Caki2 (cell line): ENCODE measurements at regions not wholly inside any gene's neighbourhood (a gene's known extent, or its start where the extent isn't known, plus 50 kb on each side); places are given as distances from the start of the nearest gene placed in this dataset.
A peak's percentile ranks its signal among the peaks of the same experiment; 100 is the strongest.

ENCODE experiments used
- DNase-seq: peaks from one replicate; pipeline ENCODE4 v3.0.0-alpha.2; 2015; ENCODE audit warnings: low read depth
- in situ Hi-C: cut with HindIII; loops from 2 replicates; pipeline ENCODE4 v1.10.0; 2016; ENCODE audit warnings: low sequenced_read_pairs, low pct_unique_long_range_greater_than_20kb, mixed read lengths

DNA sequence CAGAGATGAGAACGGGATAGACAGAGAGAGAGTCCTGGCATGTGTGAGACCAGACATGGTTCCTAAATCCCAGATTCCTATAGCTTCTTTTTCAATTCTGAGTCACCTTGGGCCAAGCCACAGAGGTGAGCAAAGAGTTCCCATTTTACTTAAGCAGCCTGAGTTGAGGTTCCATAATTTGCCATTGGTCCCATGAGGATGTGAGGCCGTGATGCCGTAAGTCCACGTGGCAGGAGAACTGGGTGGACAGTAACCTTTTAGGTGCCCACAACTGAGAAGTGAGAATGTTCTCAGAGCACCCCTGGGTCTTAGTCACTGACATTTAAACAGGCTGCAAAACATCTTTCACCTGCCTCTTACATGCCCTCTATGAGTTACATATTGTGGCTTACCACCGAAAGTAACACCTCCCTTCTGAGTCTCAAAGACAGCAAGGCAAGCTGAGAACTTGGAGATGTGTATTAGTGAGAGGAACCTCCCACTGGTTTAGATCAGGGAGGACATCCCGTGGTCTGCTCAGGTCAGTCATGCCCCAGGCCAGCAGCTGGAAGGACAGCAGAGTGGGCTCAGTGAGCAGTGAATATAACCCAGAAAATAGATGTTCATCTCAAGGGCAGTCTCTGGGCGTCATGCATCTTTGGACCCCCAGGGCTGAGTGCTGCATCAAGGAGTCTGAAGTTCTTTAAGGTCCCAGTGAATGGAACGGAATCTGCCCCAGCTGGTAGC, 127.9 kb upstream of the LGALSL start:
- DNase-seq: no peak
- in situ Hi-C loops: no loop called here

- in situ Hi-C loops: no loop called here
- DNase-seq: no peak
Measured at GRCh38 chr2:64326578-64327050, 127.3 kb upstream of the LGALSL start.

DNA sequence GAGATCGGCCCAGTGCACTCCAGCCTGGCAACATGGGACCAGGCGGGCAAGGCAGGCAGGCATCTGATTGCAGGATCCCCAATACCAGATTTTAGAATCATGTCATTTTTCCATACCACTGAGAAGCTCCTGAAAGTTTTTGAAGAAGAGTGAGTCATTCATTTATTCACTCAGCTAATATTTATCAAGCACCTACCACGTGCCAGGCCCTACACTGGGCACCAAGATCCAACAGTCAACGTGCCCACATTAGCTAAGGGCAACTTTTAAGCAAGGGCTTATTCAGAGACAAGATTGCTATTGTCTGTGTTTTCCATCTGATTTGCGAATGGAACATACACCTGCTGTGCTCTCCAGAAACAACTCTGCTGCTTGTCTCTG, 126.8 kb upstream of the LGALSL start:
- in situ Hi-C loops: no loop called here
- DNase-seq: peak; percentile 10

- in situ Hi-C loops: no loop called here
- DNase-seq: no peak
Measured at GRCh38 chr2:64327510-64328414, 126.2 kb upstream of the LGALSL start.

GRCh38 chr2:64328415-64328722, 125.6 kb upstream of the LGALSL start:
- in situ Hi-C loops: no loop called here
- DNase-seq: no peak

DNA sequence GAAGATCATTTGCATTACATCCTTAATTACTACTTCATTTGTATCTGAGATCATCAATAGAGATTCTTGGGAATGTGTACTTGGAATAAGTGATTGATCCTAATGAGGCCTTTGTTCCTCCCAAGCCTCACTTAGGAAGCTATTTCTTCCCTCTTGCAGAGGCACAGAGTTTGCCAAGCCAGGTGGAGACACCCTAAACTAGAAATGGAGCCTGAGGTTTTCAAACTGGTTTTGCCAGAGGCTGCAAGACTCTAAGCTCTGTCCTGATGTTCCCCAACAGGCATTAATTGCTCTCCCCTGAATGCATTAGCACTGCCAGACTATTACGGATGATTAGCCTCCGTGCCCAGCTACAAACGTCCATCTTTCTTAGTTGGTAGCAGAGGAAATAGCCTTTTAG, 125.2 kb upstream of the LGALSL start:
- in situ Hi-C loops: no loop called here
- DNase-seq: no peak

- peak; percentile 41 for DNase-seq
- in situ Hi-C loops: no loop called here
Measured at GRCh38 chr2:64329848-64330247, 124.1 kb upstream of the LGALSL start.

DNA sequence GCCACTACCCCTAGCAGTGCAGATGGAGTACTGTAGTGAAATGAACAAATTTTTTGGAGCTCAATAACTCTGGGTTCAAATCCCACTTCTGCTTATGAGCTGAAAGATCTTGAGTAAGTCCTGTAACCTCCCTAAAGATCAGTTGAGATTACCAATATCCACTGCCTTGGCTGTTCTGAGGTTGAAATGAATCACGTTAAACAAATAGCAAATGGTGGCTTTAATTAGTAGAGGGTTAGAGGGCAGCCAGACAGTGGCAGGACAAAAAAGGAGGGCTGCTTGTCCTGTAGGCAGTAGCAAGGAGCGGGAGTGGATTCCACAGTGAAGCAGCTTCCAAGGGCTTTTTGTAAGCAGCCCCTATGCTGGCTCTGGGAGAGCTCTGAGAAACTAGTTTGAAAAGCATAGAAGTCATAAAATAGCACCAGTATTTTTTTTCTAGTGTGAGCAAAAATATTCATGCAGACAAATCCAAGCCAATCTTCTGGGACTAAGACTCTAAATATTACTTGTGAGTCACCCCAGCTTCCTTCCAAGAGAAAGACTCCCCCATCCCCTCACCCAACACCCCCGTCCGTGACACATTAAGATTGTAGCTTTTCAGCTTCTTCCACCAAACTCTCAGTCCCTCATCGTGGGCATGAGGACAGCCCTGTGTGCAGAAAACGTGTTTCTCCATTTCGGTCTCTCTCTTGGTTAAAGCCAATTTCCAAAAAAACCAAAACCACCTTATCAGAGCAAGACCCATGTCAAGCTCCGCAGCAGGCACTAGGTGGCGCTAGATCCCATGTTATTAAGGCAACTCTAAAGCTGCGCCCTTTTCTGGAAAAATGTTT, 123.5 kb upstream of the LGALSL start:
- peak; percentile 53 for DNase-seq
- in situ Hi-C loops: no loop called here

DNA sequence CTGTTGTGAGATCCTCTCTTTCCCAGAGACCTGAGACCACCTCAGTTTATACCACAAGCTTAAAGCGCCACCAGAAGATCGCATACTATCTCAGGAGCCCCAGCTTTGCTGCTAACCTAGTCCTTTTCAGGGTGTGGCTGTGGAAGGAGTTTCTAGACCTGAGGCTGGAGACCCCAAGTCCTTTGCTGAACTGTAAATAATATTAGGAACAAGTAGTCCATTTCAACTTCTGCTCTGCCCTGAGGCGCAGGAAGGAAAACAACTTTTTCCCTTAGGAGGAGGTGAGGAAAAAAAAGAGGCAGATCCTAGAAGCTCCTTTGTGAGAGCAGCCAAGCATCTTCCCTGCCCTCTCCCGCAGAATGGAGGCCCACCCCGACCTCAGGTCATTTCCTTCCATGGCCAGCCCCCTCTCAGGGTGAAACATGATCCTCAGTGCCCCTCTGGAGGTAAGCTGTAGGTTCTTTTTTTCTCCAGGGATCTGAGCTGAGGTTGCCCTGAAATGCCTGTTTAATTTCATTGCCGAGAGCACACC, 122.8 kb upstream of the LGALSL start:
- in situ Hi-C loops: no loop called here
- DNase-seq: no peak

GRCh38 chr2:64331849-64332699, 121.9 kb upstream of the LGALSL start:
- in situ Hi-C loops: no loop called here

DNA sequence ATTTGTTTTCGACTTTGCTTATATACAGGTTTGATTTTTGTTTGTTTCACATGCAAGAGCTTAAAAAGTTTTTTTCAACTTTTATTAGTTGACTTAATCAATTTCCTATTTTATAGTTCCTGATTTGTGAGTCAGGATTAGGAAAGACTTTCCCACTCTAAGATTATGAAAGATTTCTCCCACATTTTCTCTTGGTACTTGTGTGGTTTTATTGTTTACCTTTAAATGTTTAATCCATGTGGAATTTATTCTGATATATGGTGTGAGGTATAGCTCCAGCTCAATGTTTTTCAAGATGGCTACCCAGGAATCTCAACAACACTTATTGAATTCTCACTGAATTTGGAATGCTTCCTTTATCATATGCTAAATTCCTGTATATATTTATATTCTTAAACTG, 117.8 kb upstream of the LGALSL start:
- in situ Hi-C loops: no loop called here
- no peak for DNase-seq

More at GRCh38 chr2:64331849-64332699, 121.9 kb upstream of the LGALSL start:
- no peak for DNase-seq

DNA sequence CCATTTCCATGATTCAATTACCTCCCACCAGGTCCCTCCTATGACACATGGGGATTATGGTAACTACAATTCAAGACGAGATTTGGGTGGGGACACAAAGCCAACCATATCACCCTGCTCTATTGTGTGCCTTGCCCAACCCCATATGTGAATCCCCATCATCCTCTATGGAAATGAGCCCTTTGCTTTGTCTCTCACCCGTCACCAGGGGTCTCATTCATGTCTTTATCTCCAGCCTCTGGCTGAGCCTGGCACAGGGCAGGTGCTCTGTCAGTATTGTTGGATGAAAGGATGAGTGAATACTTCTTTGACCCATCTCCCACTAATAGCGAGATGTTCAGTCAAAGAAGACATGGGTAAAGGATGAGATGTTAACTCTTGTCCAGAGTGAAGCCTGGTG, 116.6 kb upstream of the LGALSL start:
- no peak for DNase-seq
- in situ Hi-C loops: no loop called here

DNA sequence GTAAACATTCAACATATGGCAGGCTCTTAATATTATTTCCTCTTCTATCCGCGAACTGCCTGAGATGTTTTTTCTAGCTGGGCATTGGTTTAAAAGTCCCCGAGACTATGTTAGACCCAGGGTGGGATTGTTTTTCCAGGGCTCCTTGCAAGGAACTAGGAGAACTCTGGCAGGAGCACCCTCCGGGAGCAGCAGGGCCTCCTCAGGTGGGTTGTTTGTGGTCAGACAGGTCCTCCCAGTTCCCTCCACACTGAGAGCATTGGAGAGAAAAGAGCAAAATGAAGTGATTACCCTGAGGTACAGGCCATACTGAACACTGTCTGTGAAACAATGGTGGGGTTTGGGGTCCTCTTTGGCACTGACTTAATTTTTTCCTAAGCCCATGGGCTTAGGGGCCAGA, 115.9 kb upstream of the LGALSL start:
- DNase-seq: no peak
- in situ Hi-C loops: no loop called here

DNA sequence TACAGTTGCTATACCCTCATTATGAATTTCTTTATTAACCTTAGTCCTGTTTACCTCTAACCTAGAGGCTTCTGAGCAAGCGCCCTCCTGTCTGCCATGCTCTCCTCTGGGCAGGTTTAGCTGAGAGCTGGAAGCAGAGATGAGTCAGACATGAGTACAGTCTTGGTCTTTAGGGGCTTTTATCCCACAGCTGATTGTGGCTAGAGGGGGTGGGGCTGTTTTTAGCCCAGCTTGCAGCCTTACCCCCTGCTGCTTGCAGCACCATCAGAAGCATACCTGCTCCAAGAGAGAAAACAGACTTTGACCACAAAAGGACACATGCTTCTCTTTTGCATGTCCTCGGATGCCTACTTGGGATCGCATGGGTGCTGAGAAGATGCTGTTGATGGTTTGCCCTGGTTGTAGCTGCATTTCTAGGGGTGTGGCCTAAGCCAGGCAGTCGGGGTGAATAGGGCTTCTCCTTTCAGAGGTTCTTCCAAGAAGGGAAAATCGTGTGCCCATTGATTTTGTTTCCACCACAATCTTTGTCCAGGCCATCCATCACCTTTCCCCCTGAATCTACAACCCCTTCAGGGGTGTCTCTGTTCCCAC, 115.0 kb upstream of the LGALSL start:
- in situ Hi-C loops: no loop called here
- peak; percentile 7 for DNase-seq

- in situ Hi-C loops: no loop called here
- no peak for DNase-seq
Measured at GRCh38 chr2:64341461-64341860, 112.5 kb upstream of the LGALSL start.

DNA sequence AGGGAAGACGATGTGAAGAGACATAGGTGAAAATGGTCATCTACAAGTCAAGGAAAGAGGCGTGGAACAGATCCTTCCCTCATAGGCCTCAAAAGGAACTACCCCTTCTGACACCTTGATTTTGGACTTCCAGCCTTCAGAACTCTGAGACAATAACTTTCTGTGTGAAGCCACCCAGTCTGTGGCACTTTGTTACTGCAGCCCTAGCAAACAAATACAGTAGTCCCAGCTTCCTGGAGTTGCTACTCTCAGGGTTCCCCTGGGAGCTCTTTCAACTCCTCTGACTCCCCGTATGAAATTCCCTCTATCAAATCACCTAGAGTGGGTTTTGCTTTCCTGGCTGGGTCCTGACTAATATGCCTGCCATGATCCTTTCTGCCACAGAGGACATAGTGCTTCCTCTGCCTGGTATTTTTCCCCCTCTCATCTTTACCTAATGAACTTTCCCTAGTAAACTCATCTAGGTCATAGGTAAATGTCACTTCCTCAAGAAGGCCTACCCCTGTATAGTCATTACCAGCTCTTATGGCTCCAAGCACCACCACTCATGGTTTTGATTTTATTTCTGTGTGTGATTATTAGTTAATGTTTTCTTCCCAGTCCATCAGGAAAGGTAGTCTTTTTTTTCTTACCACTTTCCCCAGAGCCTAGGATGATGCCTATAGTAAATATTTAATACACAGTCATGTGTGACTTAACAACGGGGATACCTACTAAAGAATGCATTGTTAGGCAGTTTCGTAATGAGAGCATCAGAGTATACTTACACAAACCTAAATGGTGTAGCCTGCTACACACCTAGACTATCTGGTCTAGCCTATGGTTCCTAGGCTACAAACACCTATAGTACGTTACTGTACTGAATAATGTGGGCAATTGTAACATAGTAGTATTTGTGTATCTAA, 111.5 kb upstream of the LGALSL start:
- in situ Hi-C loops: no loop called here
- DNase-seq: peak; percentile 36
